ENCODE measurements at regions not wholly inside any gene's neighbourhood (a gene's known extent, or its start where the extent isn't known, plus 50 kb on each side); places are given as distances from the start of the nearest gene placed in this dataset.
"Not testable (repeated sequence)": the region's sequence is repeated elsewhere in the genome, so short reads cannot be mapped to it uniquely, and the experiment has no call there.

- no peak for DNase-seq (ENCODE audit: low read depth)
These were observed 307.4 kb upstream of the SEMA3C start for GRCh38 chr7:81226234-81226633.

- not testable (repeated sequence) for DNase-seq (ENCODE audit: low read depth)
These were observed 303.8 kb upstream of the SEMA3C start for GRCh38 chr7:81222692-81223091.

GRCh38 chr7:81221527-81222217 is 302.8 kb upstream of the SEMA3C start:
- DNase-seq (ENCODE audit: low read depth) = no peak

- DNase-seq (ENCODE audit: low read depth) = no peak
These were observed 299.7 kb upstream of the SEMA3C start for GRCh38 chr7:81218480-81219106.

DNA sequence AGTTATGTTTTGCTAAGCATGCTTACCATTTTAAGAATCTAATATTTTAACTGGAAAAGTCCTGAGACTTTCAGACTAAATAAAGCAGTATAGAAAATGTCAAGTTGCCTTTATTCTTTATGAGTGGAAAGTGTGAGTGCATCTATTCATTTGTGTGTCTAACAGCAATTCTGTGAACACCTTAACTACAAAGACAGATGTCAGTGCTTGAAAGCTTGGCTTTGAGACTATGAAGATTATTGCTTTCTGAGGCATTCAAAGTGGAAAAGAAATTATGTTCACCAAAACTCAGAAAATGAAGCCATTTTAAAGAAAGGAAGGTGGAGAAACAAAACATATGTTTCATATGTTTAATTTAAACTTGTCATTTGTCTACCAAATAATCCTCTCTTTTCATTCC is 294.5 kb upstream of the SEMA3C start:
- DNase-seq (ENCODE audit: low read depth) = no peak

- no peak for DNase-seq (ENCODE audit: low read depth)
These were observed 293.1 kb upstream of the SEMA3C start for GRCh38 chr7:81211934-81212320.

DNA sequence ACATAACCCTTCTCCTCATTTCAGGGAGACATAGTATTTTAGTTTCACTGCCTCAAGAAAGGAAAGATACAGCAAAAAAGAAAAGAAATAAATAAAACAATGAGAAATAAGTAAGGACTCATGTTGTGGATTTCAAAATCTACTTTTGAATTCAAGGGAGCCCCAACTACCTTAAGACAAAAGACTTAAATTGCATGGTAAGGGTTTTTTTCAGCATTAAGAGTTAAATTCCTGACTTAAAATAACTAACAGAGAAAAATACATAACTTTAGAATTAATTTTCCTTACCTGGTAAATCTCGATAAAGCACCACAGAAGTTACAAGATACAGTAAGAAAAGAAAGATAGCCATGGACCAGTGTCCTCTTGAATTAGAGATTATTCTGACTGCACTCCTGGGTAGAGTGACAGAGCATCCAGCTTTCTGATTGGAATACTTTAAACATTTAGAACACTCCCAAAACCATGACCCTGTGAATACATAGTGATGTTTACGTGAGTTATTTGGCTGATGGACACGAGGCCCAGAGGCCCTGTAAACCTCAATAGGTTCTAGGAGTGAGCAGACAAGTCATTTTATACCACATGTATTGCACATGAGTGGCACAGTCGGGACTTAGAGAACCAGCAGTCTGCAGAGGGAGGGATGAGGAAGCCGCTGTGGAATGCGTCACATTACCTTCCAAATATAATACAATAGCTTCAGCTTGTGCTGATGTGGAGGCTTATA is 292.5 kb upstream of the SEMA3C start:
- DNase-seq (ENCODE audit: low read depth) = peak; percentile 40

DNA sequence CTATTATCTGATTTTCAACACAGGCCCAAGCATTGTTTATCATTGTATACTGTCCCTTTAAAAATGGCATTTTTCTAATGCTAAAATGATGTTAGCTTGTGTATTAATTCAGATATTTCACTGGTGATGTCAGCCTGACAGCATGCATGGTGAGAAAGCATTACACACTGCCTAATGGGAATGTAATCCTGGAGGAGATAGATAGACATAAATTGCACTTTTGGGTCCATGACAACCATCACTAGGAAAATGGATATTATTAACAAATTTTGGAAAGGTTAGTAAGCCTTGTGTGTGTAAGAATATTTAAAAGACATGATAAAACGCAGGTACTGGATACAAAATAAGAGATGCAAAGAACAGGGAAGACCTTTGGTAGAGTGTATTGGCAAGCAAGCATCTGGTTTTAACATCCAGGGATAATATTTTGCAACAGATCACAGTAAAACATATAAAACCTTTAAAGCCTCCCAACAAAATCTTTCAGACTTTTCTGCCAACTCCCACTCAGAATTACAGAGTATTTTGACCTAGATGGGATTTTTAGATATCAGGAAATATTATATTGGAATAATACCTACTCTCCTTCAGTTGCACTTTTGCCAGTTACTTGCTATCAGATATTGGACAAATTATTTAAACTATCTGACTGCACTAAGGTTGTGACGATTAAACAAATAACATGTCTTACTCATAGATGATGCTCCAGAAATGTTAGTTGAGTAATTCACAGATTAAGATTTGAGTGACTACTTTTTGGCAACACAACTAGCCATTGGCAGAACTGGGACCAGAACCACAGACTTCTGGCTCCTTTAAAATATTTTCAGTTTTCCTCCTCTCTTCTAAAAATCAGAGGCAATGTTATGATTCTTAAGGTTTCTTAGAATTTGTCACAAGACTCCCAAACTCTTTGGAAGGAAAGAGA is 291.6 kb upstream of the SEMA3C start:
- DNase-seq (ENCODE audit: low read depth) = no peak

DNA sequence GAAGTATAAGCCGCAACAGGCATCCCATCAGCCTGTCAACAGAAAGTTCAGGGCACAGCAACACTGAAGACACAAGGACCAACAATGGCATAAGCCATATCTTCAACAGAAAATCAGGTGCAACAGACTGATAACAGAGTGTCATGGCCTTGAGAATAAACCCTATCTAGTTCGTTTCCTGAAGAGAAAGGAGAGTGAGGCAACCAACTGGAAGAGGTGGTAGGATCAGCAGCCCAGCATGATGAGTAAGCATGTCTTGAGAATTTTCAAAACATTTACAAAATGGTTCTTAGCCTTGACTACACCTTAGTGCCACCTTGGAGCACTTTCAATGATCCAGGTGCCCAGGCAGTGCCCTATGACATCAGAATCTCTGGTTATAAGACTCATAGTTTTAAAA is 290.2 kb upstream of the SEMA3C start:
- no peak for DNase-seq (ENCODE audit: low read depth)

DNA sequence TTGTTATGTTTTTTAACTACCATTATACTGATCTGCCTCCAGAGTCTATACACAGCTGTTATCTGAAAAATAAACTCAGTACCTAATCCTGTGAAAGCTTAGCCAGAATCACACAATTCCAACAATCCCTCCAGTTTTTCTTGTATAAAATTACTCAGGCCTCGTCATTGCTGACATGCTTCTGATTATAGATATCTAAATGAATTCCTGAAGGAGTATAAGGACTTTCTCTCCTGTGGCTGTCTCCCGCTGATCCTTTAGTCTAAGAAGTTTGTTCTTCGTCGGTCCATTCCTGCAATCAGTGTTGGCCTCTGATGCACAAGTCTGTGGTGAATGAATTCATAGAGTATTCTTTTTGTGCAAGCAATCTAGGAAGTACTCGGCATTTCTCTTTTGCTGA is 288.9 kb upstream of the SEMA3C start:
- no peak for DNase-seq (ENCODE audit: low read depth)

GRCh38 chr7:81206667-81207360 is 288.0 kb upstream of the SEMA3C start:
- DNase-seq (ENCODE audit: low read depth) = no peak

DNA sequence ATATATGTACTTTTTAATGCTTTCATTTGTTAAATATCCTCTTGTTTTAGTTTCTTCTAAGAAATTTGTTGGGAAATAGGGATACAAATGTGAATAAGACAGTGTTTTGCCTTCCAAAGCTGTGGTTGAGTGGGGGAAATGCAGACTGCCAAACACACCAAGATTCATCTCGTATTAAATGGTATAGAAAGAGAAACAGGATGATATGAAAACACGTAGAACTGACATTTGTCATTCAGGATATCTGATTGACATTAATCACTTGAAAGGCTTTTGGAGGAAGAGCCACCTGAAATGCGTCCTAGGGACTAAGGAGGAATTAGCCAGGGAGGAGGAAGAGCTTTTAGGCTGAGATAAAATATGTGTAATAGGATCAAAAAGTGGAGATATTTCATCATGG is 287.4 kb upstream of the SEMA3C start:
- no peak for DNase-seq (ENCODE audit: low read depth)

DNA sequence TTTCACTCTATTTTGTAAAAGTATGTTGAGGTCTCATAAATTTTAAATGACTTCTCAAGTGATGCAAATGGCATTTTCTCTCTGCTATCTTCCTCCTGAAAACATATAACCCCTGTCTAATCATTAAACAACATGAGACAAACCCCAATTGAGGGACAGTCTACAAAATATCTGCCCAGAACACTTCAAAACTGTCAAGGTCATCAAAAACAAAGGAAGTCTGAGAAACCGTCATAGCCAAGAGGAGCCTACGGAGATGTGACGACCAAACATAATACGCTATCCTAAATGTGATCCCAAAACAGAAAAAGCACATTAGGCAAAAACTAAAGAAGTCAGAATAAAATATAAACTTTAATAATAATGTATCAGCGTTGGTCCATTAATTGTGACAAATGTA is 282.3 kb upstream of the SEMA3C start:
- DNase-seq (ENCODE audit: low read depth) = no peak

- no peak for DNase-seq (ENCODE audit: low read depth)
These were observed 279.9 kb upstream of the SEMA3C start for GRCh38 chr7:81198766-81199165.

DNA sequence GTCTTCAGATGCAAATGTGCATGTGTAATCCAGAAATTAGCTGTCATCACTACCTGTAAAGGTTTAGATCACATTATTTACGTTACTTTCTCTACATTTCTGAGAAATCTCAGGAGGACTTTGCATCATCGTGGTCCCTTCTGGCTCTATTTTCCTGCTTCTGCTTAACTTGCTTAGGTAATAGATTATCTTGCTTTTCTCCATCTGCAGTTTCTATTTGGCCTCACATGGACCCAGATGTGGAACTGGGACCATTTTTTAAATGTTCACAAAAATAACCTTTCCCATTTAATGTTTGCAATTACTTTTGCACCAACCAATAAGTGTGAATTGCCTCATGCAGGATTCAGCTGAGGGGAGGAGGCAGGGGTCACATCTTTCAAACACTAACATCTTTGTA is 278.4 kb upstream of the SEMA3C start:
- no peak for DNase-seq (ENCODE audit: low read depth)

GRCh38 chr7:81195033-81195432 is 276.2 kb upstream of the SEMA3C start:
- no peak for DNase-seq (ENCODE audit: low read depth)

GRCh38 chr7:81190997-81191768 is 272.3 kb upstream of the SEMA3C start:
- DNase-seq (ENCODE audit: low read depth) = peak; percentile 55

- no peak for DNase-seq (ENCODE audit: low read depth)
These were observed 268.9 kb upstream of the SEMA3C start for GRCh38 chr7:81187753-81188152.

DNA sequence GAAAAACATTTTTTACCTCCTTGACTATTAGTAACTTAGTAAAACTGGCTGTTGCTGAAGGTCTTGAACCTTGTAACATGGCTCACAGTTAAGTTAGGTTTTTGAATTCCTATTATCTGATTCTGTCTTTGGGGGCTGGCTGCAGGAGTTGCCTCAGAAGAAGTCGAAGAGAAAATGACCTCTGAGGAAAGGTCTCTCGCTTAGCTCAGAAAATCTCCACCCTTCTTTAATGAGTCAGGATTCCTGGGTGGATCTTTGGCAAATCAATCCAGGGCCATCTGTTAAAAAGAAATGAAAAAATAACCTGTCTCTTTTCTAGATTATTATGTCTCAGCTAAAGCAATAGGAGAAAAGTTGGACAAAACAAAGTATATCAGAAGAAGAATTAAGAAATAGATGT is 267.8 kb upstream of the SEMA3C start:
- no peak for DNase-seq (ENCODE audit: low read depth)

DNA sequence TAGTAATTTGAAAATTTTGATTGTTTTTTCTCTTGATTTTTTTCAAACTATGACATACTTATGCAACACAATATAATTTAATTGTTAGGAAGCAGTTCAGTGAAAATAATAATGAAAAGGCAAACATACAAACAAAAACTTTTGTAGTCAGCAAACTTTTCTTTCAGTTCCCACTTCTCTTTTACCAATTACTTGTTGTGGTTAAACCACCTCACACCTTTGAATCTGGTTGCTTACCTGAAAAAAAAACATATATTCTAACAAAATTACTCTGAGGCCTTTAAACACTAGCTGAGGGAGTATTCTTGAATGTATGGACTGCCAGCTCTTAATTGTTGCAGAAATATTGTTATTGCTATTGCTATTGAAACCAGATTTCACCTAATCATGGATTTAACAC is 266.2 kb upstream of the SEMA3C start:
- DNase-seq (ENCODE audit: low read depth) = no peak

GRCh38 chr7:81183326-81183725 is 264.5 kb upstream of the SEMA3C start:
- DNase-seq (ENCODE audit: low read depth) = no peak
